Epithelial cell of esophagus (primary cell): ENCODE measurements at regions not wholly inside any gene's neighbourhood (a gene's known extent, or its start where the extent isn't known, plus 50 kb on each side); places are given as distances from the start of the nearest gene placed in this dataset.
"Not testable (repeated sequence)": the region's sequence is repeated elsewhere in the genome, so short reads cannot be mapped to it uniquely, and the experiment has no call there.

Source experiments
- DNase-seq: peaks from one replicate; pipeline ENCODE4 v3.0.0; 2010; ENCODE audit warnings: low read depth
- H3K4me3 ChIP-seq: 2 replicates; pipeline ENCODE4 v1.5.1; 2011; ENCODE audit warnings: mild to moderate bottlenecking, low read length, control low read depth
- TF ChIP-seq, protein P1 (sequence below): IDR thresholded peaks from 2 replicates; pipeline ENCODE4 v1.5.1; 2011; ENCODE audit warnings: low read depth, mild to moderate bottlenecking, low read length, control low read depth, inconsistent platforms; ENCODE audit not compliant: insufficient read depth; ENCODE audit errors: missing control alignments

DNA sequence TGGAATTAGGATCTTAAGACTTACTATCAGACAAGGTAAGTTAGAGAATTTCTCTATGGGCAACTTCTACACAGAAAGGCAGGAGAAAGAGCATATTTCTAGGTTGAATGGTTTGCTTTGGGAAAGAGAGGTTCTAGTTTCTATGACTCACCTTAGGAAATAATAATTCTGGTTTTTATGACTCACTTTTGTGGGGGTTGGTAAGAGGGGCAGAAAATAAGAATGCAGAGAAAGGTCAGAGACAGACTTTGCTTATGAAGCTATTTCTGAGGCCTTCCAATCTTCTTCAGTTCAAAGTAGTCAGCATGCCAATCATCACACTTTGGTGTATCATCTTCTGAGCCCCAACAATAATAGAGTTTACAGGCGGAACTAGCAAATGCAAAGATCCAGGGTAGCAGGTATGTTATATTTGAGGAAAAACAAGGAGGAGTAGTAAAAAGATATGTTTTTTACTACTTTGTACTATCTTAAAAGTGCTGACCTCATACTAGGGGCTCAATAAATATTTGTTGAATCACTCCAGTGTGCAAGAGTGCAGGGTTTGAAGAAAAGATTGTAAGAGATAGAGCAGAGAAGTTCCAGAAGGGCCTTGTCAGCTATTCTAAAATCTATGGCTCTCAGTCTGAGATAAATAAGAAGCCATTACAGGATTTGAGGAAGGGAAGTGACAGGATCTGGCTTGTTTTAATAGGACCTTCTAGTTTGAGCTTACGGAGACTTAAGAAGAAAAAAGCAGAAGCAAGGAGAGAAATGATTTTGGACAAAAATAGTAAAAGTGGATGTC lies 56.7 kb upstream of the LRFN5 start:
- no peak overlapping the region for H3K4me3 ChIP-seq
- DNase-seq = peak; percentile 34
- TF ChIP-seq, protein P1, sequence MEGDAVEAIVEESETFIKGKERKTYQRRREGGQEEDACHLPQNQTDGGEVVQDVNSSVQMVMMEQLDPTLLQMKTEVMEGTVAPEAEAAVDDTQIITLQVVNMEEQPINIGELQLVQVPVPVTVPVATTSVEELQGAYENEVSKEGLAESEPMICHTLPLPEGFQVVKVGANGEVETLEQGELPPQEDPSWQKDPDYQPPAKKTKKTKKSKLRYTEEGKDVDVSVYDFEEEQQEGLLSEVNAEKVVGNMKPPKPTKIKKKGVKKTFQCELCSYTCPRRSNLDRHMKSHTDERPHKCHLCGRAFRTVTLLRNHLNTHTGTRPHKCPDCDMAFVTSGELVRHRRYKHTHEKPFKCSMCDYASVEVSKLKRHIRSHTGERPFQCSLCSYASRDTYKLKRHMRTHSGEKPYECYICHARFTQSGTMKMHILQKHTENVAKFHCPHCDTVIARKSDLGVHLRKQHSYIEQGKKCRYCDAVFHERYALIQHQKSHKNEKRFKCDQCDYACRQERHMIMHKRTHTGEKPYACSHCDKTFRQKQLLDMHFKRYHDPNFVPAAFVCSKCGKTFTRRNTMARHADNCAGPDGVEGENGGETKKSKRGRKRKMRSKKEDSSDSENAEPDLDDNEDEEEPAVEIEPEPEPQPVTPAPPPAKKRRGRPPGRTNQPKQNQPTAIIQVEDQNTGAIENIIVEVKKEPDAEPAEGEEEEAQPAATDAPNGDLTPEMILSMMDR = no peak

- no peak overlapping the region for H3K4me3 ChIP-seq
- TF ChIP-seq, protein P1 = no peak
- peak; percentile 5 for DNase-seq
These were observed 57.4 kb upstream of the LRFN5 start for GRCh38 chr14:41549282-41549681.

GRCh38 chr14:41548666-41549065 lies 58.0 kb upstream of the LRFN5 start:
- TF ChIP-seq, protein P1 = no peak
- no peak overlapping the region for H3K4me3 ChIP-seq
- no peak for DNase-seq

GRCh38 chr14:41541333-41541732 lies 65.3 kb upstream of the LRFN5 start:
- no peak for DNase-seq
- H3K4me3 ChIP-seq = no peak overlapping the region
- TF ChIP-seq, protein P1 = no peak

DNA sequence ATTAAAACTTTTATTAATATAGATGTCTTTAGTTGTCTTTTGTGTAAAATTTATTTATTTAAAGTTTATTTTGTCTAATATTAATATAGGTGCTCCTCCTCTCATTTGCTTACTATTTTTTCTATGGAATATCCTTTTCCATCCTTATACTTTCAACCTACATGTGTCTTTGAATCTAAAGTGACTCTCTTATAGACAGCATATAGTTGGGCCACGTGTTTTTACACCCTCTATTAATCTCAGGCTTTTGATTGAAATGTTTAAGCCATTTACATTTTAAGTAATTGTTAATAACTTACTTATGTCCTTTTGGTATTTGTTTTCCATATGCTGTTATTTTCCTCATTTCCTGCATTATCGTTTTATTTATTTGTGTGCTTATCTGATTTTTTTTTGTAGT lies 74.4 kb upstream of the LRFN5 start:
- TF ChIP-seq, protein P1 = no peak
- no peak for DNase-seq
- no peak overlapping the region for H3K4me3 ChIP-seq

DNA sequence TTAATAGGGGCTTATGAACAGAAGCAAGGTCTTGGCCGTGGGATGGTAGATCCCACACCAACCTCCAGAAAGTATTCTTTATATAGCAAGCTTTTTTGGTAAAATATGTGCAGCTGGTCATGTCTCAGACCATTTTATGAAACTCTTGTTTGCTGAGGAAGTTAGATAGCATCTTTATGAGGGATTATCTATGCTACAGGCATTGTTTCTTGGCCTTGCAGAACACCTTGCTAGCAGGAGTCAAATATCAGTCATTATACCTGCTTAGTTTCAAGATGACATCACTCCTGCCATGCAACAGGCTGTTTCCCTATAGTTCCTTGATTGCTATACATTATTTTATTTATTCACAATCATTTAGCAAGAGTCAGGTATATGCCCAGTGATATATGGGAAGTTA lies 84.8 kb upstream of the LRFN5 start:
- DNase-seq = no peak
- TF ChIP-seq, protein P1 = no peak
- no peak overlapping the region for H3K4me3 ChIP-seq

- not testable (repeated sequence) for H3K4me3 ChIP-seq, DNase-seq
These were observed 88.6 kb upstream of the LRFN5 start for GRCh38 chr14:41518030-41518429.
